Common myeloid progenitor, CD34-positive (primary cell): ENCODE measurements at regions not wholly inside any gene's neighbourhood (a gene's known extent, or its start where the extent isn't known, plus 50 kb on each side); places are given as distances from the start of the nearest gene placed in this dataset.
A peak's percentile ranks its signal among the peaks of the same experiment; 100 is the strongest.

Experiments
- CTCF ChIA-PET: fragments of 350-600 bp; sonication (Branson Sonifier 250); formaldehyde crosslinking; loops from one replicate; lab custom pipeline; 2021; ENCODE audit warnings: antibody characterized with exemption; lab: Charles Lee
- POLR2A ChIA-PET: fragments of 350-600 bp; sonication (Branson Sonifier 250); formaldehyde crosslinking; loops from one replicate; lab custom pipeline; 2021; ENCODE audit warnings: antibody characterized with exemption; lab: Charles Lee
- DNase-seq, 3 donors: peaks; one replicate each; pipeline versions ENCODE4 v3.0.0 to v3.0.0-alpha.2; 2013
- H3K27ac ChIP-seq, 2 experiments: 1 replicate in 1 of 2; 2 replicates in 1 of 2; pipeline ENCODE4 v1.7.0; 2013; ENCODE audit warnings: inconsistent platforms in 2 of 2, low read length in 2 of 2, mild to moderate bottlenecking in 2 of 2, low read depth in 1 of 2, moderate library complexity in 1 of 2; ENCODE audit not compliant: severe bottlenecking in 2 of 2, insufficient read depth in 1 of 2, poor library complexity in 1 of 2
- H3K27me3 ChIP-seq, 5 experiments: replicated peaks in 2 of 5; 1 replicate in 3 of 5; 2 replicates in 2 of 5; pipeline versions ENCODE4 v1.6.1 to v1.7.0; 2013; ENCODE audit warnings: low read length in 4 of 5, mild to moderate bottlenecking in 2 of 5, moderate library complexity in 2 of 5, inconsistent platforms in 1 of 5; ENCODE audit not compliant: insufficient read depth in 5 of 5, control insufficient read depth in 4 of 5
- H3K36me3 ChIP-seq, 4 experiments: 1 replicate in 2 of 4; 2 replicates in 2 of 4; pipeline versions ENCODE4 v1.6.1 to v1.7.0; 2013; ENCODE audit warnings: low read length in 3 of 4, control low read depth in 1 of 4, mild to moderate bottlenecking in 1 of 4; ENCODE audit not compliant: control insufficient read depth in 4 of 4, insufficient read depth in 4 of 4
- H3K4me1 ChIP-seq, 4 experiments: 1 replicate in 3 of 4; 2 replicates in 1 of 4; pipeline versions ENCODE4 v1.6.1 to v1.7.1; 2013; ENCODE audit warnings: low read length in 3 of 4, mild to moderate bottlenecking in 3 of 4, control low read depth in 1 of 4, inconsistent platforms in 1 of 4, moderate library complexity in 1 of 4; ENCODE audit not compliant: control insufficient read depth in 4 of 4, insufficient read depth in 4 of 4; ENCODE audit errors: control extremely low read depth in 1 of 4
- H3K4me3 ChIP-seq, 7 experiments: 1 replicate in 4 of 7; 2 replicates in 3 of 7; pipeline versions ENCODE4 v1.5.1 to v1.7.0; 2013; ENCODE audit warnings: mild to moderate bottlenecking in 7 of 7, low read length in 6 of 7, moderate library complexity in 6 of 7, inconsistent platforms in 2 of 7, low read depth in 2 of 7, control low read depth in 1 of 7; ENCODE audit not compliant: insufficient read depth in 4 of 7, control insufficient read depth in 1 of 7; ENCODE audit errors: extremely low read depth in 1 of 7
- H3K9me3 ChIP-seq, 5 experiments: 1 replicate in 4 of 5; 2 replicates in 1 of 5; pipeline versions ENCODE4 v1.6.1 to v1.7.1; 2013; ENCODE audit warnings: low read length in 4 of 5, mild to moderate bottlenecking in 2 of 5, inconsistent platforms in 1 of 5, low read depth in 1 of 5, moderate library complexity in 1 of 5; ENCODE audit not compliant: control insufficient read depth in 4 of 5, insufficient read depth in 2 of 5; ENCODE audit errors: control extremely low read depth in 1 of 5
- WGBS: methylation state at CpG from one replicate; pipeline ENCODE4 v1.1.5; 2013; ENCODE audit not compliant: insufficient coverage; 5-methylcytosine and 5-hydroxymethylcytosine counted together

GRCh38 chr1:83763361-83764095, 235.4 kb downstream of the TTLL7 start:
- Histone ChIP-seq H3K27ac (no peak overlapping the region), H3K27me3 (peaks cover 0 to 46% (median 8%) of the 10 kb centered on the region in 5 experiments), H3K4me3 (no peak overlapping the region), H3K9me3 (no peaks in the 10 kb centered on the region), H3K36me3 (no peaks in the 10 kb centered on the region), H3K4me1 (peaks cover 0 to 6% (median 0%) of the 10 kb centered on the region in 4 experiments)
- WGBS: 100% methylated on average over 2 of the region's 6 CpGs
- CTCF ChIA-PET: no interaction called here
- no peak for DNase-seq
- POLR2A ChIA-PET: no interaction called here

- DNase-seq: no peak
Measured at GRCh38 chr1:83762416-83762815, 236.5 kb downstream of the TTLL7 start.

GRCh38 chr1:83762039-83762365, 236.9 kb downstream of the TTLL7 start:
- no peak for DNase-seq
- ChIA-PET CTCF (no interaction called here), POLR2A (no interaction called here)
- Histone ChIP-seq H3K4me1 (peaks cover 0 to 6% (median 0%) of the 10 kb centered on the region in 4 experiments), H3K9me3 (no peaks in the 10 kb centered on the region), H3K4me3 (no peak overlapping the region), H3K27ac (no peak overlapping the region), H3K27me3 (peaks cover 0 to 32% (median 3%) of the 10 kb centered on the region in 5 experiments), H3K36me3 (no peaks in the 10 kb centered on the region)
- 95% methylated on average over 2 of the region's 3 CpGs for WGBS

More at GRCh38 chr1:83762416-83762815, 236.5 kb downstream of the TTLL7 start:
- no peak overlapping the region for H3K4me3 ChIP-seq
- peaks cover 0 to 6% (median 0%) of the 10 kb centered on the region in 4 experiments for H3K4me1 ChIP-seq
- H3K27ac ChIP-seq: no peak overlapping the region
- peaks cover 0 to 35% (median 3%) of the 10 kb centered on the region in 5 experiments for H3K27me3 ChIP-seq
- CTCF ChIA-PET: no interaction called here
- H3K36me3 ChIP-seq: no peaks in the 10 kb centered on the region
- POLR2A ChIA-PET: no interaction called here
- H3K9me3 ChIP-seq: no peaks in the 10 kb centered on the region
- 90% methylated on average over 3 of the region's 5 CpGs for WGBS

- Histone ChIP-seq H3K27ac (no peak overlapping the region), H3K27me3 (peaks cover 0 to 28% (median 1%) of the 10 kb centered on the region in 5 experiments), H3K4me3 (no peak overlapping the region), H3K9me3 (no peaks in the 10 kb centered on the region), H3K36me3 (no peaks in the 10 kb centered on the region), H3K4me1 (peaks cover 0 to 6% (median 0%) of the 10 kb centered on the region in 4 experiments)
- ChIA-PET POLR2A (no interaction called here), CTCF (interaction anchor here (0.8 kb wide), 1 partner anchor 20 kb away, joined by 3 read pairs; no protein-coding TSS in a partner anchor)
- WGBS: 68% methylated on average over 5 of the region's 8 CpGs
- DNase-seq: peak; percentile 14 to 77 (median 70)
Measured at GRCh38 chr1:83761167-83762038, 237.5 kb downstream of the TTLL7 start.

- Histone ChIP-seq H3K27me3 (peaks cover 0 to 24% (median 0%) of the 10 kb centered on the region in 5 experiments), H3K4me1 (peaks cover 0 to 6% (median 0%) of the 10 kb centered on the region in 4 experiments), H3K9me3 (no peaks in the 10 kb centered on the region), H3K27ac (no peak overlapping the region), H3K4me3 (no peak overlapping the region), H3K36me3 (no peaks in the 10 kb centered on the region)
- CTCF ChIA-PET: no interaction called here
- 92% methylated on average over 5 of the region's 6 CpGs for WGBS
- POLR2A ChIA-PET: no interaction called here
- DNase-seq: peak in 2 of 3 donors; percentile 5 to 7
Measured at GRCh38 chr1:83760226-83761021, 238.5 kb downstream of the TTLL7 start.

GRCh38 chr1:83756984-83757717, 241.8 kb downstream of the TTLL7 start:
- CTCF ChIA-PET: interaction anchor here (2.0 kb wide), 1 partner anchor 10 kb away, joined by 4 read pairs; no protein-coding TSS in a partner anchor
- Histone ChIP-seq H3K36me3 (no peaks in the 10 kb centered on the region), H3K4me3 (no peak overlapping the region), H3K4me1 (peaks cover 0 to 6% (median 0%) of the 10 kb centered on the region in 4 experiments), H3K27ac (no peak overlapping the region), H3K27me3 (peaks cover 0 to 10% (median 0%) of the 10 kb centered on the region in 5 experiments), H3K9me3 (no peaks in the 10 kb centered on the region)
- no peak for DNase-seq
- WGBS: 98% methylated on average over 8 of the region's 8 CpGs
- POLR2A ChIA-PET: no interaction called here
